ENCODE measurements at regions not wholly inside any gene's neighbourhood (a gene's known extent, or its start where the extent isn't known, plus 50 kb on each side); places are given as distances from the start of the nearest gene placed in this dataset.
"Not testable (repeated sequence)": the region's sequence is repeated elsewhere in the genome, so short reads cannot be mapped to it uniquely, and the experiment has no call there.

DNA sequence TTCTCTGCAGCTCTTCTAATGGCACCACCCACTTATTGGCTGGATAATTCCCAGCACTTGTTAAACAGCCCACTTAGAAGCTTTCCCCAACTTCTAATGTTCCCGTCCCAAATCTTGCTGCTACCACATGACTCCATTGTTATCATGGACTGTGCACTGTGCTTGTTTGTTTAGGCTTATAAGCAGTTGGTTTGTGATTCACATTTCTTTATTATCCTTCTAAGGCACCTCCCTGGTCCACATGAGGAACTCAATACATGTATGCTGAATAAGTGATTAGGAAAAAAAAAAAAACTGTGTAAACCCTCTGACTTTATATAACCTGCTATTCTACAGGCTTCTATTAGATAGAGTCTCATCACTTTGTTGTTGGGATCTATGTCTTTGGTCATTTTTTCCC, 311.7 kb upstream of the CHRNA7 start:
- H3K4me3 ChIP-seq (replicated peaks; ENCODE audit: low read depth, low read length); DNase-seq (ENCODE audit: low read depth): not testable (repeated sequence)

GRCh38 chr15:31719396-31720022, 310.8 kb upstream of the CHRNA7 start:
- not testable (repeated sequence) for DNase-seq (ENCODE audit: low read depth)

DNA sequence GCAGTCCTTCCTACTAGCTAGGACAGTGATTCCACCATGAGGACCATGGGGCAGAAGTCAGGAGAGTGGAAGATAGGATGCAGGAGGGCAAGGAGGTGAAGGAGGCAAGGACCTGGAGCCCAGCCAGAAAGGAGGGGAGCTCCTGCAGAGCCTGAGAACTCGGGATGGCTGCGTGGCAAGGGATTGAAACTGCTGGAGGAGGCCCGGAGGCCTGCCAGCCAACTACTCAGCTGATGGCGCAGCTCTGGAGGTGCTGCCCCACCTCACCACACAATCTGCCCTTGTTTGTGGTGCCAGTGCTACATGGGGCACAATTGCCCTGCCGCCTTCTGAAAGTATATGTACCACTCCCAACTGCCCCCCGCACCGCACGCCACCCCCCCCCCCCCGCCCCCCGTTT, 307.3 kb upstream of the CHRNA7 start:
- not testable (repeated sequence) for H3K4me3 ChIP-seq (replicated peaks; ENCODE audit: low read depth, low read length); DNase-seq (ENCODE audit: low read depth)

More at GRCh38 chr15:31719396-31720022, 310.8 kb upstream of the CHRNA7 start:
- not testable (repeated sequence) for H3K4me3 ChIP-seq (replicated peaks; ENCODE audit: low read depth, low read length)

DNA sequence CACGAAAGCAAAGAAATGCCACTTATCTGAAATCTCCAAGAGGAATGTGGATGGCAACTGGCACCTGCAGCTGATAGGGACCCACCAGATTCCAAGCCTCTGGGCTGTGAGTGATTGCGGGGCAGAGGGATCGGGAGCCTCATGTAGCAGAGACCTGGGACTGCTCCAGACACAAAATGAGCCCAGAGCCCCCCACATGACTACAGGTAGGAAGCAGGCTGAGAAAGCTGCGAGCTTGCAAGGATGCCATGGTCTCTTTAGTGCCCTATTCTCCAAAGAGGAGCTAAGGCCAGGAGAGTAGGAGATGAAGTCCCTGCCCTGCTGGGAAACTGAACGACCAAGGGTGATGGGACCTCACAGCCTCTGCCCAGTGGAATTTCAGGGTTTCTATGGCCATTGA, 305.4 kb upstream of the CHRNA7 start:
- H3K4me3 ChIP-seq (replicated peaks; ENCODE audit: low read depth, low read length); DNase-seq (ENCODE audit: low read depth): not testable (repeated sequence)

- H3K4me3 ChIP-seq (replicated peaks; ENCODE audit: low read depth, low read length); DNase-seq (ENCODE audit: low read depth): not testable (repeated sequence)
Observed at GRCh38 chr15:31725619-31726018, 304.7 kb upstream of the CHRNA7 start.

DNA sequence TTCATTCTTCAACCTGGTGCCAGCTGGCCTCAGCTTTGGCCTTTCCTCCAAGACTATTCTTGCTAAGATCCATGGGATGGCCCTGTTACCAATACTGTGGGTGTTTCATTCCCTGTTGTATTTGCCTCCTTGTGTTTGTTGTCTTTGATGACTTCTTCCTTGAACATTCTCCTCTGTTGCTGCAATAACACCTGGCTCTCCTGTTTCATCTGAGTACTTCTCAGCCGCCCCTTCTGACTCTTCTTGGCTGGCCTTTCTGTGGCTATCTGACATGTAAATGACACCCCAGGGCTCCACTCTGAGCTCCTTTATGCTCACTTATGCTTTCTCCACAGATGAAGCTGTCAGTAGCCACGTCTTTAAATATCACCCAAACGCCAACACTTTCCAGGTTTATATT, 302.7 kb upstream of the CHRNA7 start:
- no peak for TF ChIP-seq CTCF (IDR thresholded peaks at IDR 0.05; ENCODE audit: low read length, missing control alignments)
- DNase-seq (ENCODE audit: low read depth) = no peak
- no peak overlapping the region for H3K4me3 ChIP-seq (replicated peaks; ENCODE audit: low read depth, low read length)

- no peak overlapping the region for H3K4me3 ChIP-seq (replicated peaks; ENCODE audit: low read depth, low read length)
- DNase-seq (ENCODE audit: low read depth) = no peak
- TF ChIP-seq CTCF (IDR thresholded peaks at IDR 0.05; ENCODE audit: low read length, missing control alignments) = no peak
Observed at GRCh38 chr15:31732726-31733125, 297.6 kb upstream of the CHRNA7 start.

DNA sequence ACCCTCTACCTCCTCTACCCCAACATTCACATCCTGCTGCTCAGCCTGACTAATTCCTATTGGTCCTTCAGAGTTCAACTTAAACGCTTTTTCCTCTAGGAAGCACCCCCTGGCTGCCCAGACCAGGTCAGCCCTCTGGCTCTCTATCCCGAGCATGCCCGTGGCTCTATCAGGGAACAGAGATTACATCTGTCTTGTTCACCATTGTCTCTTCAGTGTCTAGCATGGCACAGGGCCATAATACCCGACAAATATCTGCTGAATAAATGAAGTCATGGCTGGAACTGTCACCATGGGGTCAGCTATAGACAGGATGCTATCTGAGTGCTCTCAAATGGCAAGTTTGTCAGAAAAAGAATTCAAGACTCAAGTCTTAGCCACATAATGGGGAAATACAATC, 296.9 kb upstream of the CHRNA7 start:
- DNase-seq (ENCODE audit: low read depth) = no peak
- no peak for TF ChIP-seq CTCF (IDR thresholded peaks at IDR 0.05; ENCODE audit: low read length, missing control alignments)
- H3K4me3 ChIP-seq (replicated peaks; ENCODE audit: low read depth, low read length) = no peak overlapping the region

DNA sequence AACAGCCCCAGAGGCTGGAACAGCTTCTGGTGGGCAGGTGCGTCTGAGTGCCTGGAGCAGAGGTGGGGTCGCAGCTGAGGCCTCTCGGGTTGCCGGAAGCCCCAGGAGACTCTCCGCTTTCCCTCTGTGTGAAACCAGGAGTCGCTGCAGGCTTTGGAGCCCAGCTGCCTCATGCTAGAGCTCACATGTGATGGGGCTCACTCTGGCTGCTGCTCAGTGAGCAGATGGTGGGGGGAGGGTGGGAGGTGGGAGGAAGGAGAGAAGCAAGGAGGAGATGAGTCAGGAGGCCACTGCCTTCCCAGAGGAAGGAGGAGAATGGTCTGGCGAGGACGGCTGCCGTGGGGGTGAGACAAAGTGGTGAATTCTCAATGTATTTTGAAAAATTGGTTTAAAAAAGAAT, 290.1 kb upstream of the CHRNA7 start:
- no peak overlapping the region for H3K4me3 ChIP-seq (replicated peaks; ENCODE audit: low read depth, low read length)
- no peak for DNase-seq (ENCODE audit: low read depth)
- no peak for TF ChIP-seq CTCF (IDR thresholded peaks at IDR 0.05; ENCODE audit: low read length, missing control alignments)

DNA sequence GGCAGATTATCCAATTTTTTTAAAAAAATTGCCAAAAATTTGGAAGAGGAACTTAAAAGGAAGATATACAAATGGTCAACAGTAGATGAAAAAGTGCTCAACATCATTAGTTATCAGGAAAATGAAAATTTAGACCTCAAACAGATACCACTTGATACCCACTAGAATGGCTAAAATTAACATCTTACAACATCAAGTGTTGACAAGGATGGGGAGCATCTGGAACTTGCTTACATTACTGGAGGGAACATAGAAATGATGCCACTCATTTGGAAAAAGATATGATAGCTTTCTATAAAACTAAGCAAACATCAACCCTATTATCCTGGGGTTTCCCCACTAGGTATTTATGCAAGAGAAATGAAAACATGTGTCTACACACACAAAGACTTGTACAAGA, 284.5 kb upstream of the CHRNA7 start:
- no peak for TF ChIP-seq CTCF (IDR thresholded peaks at IDR 0.05; ENCODE audit: low read length, missing control alignments)
- DNase-seq (ENCODE audit: low read depth) = no peak
- H3K4me3 ChIP-seq (replicated peaks; ENCODE audit: low read depth, low read length) = no peak overlapping the region
